OCI-LY1 (cell line): ENCODE measurements at regions not wholly inside any gene's neighbourhood (a gene's known extent, or its start where the extent isn't known, plus 50 kb on each side); places are given as distances from the start of the nearest gene placed in this dataset.

Source experiments
- H2AFZ ChIP-seq: fragments of 200-600 bp; sonication (generic), shearing (Covaris generic); 2 replicates; pipeline ENCODE4 v1.6.0; 2014; ENCODE audit warnings: antibody characterized with exemption, mild to moderate bottlenecking, low read length
- H3F3A ChIP-seq: fragments of 200-600 bp; sonication (generic), shearing (Covaris generic); 2 replicates; pipeline ENCODE4 v1.6.0; 2014; ENCODE audit warnings: mild to moderate bottlenecking, antibody characterized with exemption, low read length, moderate library complexity; ENCODE audit not compliant: insufficient read depth
- H3K27ac ChIP-seq: fragments of 200-600 bp; sonication (generic); 2 replicates; pipeline ENCODE4 v1.5.1; 2014; ENCODE audit warnings: low read length, mixed run types, mild to moderate bottlenecking, low read depth; ENCODE audit not compliant: poor library complexity, severe bottlenecking
- H3K27me3 ChIP-seq: fragments of 200-600 bp; sonication (generic); 2 replicates; pipeline ENCODE4 v1.6.0; 2014; ENCODE audit warnings: antibody characterized with exemption, mild to moderate bottlenecking, low read length, moderate library complexity; ENCODE audit not compliant: insufficient read depth
- H3K36me3 ChIP-seq: fragments of 200-600 bp; sonication (generic); 2 replicates; pipeline ENCODE4 v1.6.1; 2014; ENCODE audit warnings: mild to moderate bottlenecking, antibody characterized with exemption, low read length, moderate library complexity, mixed read lengths; ENCODE audit not compliant: insufficient read depth
- H3K4me1 ChIP-seq: fragments of 200-600 bp; sonication (generic); 2 replicates; pipeline ENCODE4 v1.5.1; 2014; ENCODE audit warnings: mild to moderate bottlenecking, low read length, moderate library complexity; ENCODE audit not compliant: insufficient read depth, severe bottlenecking
- H3K4me2 ChIP-seq: fragments of 200-600 bp; sonication (generic), shearing (Covaris generic); 2 replicates; pipeline ENCODE4 v1.6.1; 2014; ENCODE audit warnings: low read length
- H3K4me3 ChIP-seq: fragments of 200-600 bp; sonication (generic); 2 replicates; pipeline ENCODE4 v1.5.1; 2014; ENCODE audit warnings: low read length, low read depth, mild to moderate bottlenecking, mixed read lengths; ENCODE audit not compliant: poor library complexity, severe bottlenecking
- H3K79me2 ChIP-seq: fragments of 200-600 bp; shearing (Covaris generic); 2 replicates; pipeline ENCODE4 v1.6.1; 2016; ENCODE audit warnings: mixed run types, low read length, mixed read lengths; ENCODE audit not compliant: insufficient read depth
- H3K9ac ChIP-seq: fragments of 200-600 bp; sonication (generic), shearing (Covaris generic); 2 replicates; pipeline ENCODE4 v1.6.1; 2014; ENCODE audit warnings: mild to moderate bottlenecking, low read length, mixed read lengths
- H3K9me2 ChIP-seq: fragments of 200-600 bp; sonication (generic), shearing (Covaris generic); 2 replicates; pipeline ENCODE4 v1.6.1; 2014; ENCODE audit warnings: low read depth, mild to moderate bottlenecking, low read length, mixed read lengths
- H3K9me3 ChIP-seq: fragments of 200-600 bp; shearing (Covaris generic); 2 replicates; pipeline ENCODE4 v1.6.1; 2014; ENCODE audit warnings: low read length, mixed read lengths
- H4K20me1 ChIP-seq: fragments of 200-600 bp; sonication (generic), shearing (Covaris generic); 2 replicates; pipeline ENCODE4 v1.6.0; 2016; ENCODE audit warnings: mild to moderate bottlenecking, low read length; ENCODE audit not compliant: insufficient read depth
- EZH2 ChIP-seq: fragments of 200-600 bp; sonication (generic), shearing (Covaris generic); IDR thresholded peaks from 2 replicates; pipeline ENCODE4 v1.8.0; 2017; ENCODE audit warnings: borderline replicate concordance, mixed run types, mild to moderate bottlenecking, antibody characterized with exemption, low read length, moderate library complexity, mixed read lengths
- TF ChIP-seq, protein P1 (sequence below): fragments of 200-600 bp; sonication (generic), shearing (Covaris generic); IDR thresholded peaks from 2 replicates; pipeline ENCODE4 v1.5.1; 2017; ENCODE audit warnings: mild to moderate bottlenecking, antibody characterized with exemption, low read length, moderate library complexity, mixed read lengths

DNA sequence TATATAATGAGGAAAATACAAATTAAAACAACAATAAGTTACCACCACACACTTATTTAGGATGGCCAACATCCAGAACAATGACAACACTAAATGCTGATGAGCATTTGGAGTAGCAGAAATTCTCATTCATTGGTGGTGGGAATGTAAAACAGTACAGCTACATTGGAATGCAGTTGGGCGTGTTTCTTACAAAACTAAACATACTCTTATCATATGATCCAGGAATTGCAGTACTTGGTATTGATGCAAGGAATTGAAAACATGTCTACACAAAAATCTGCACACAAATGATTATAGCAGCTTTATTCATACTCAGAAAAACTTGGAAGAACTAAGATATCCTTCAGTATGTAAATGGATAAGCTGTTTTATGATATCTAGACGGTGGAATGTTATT, 594.2 kb downstream of the ZBBX start:
- Histone ChIP-seq H3K9me2 (no peaks in the 10 kb centered on the region), H4K20me1 (no peaks in the 10 kb centered on the region), H3K4me2 (no peak overlapping the region), H3K4me1 (no peaks in the 10 kb centered on the region), H2AFZ (no peak overlapping the region), H3F3A (no peaks in the 10 kb centered on the region), H3K9ac (no peak overlapping the region), H3K9me3 (no peaks in the 10 kb centered on the region), H3K27ac (no peak overlapping the region), H3K27me3 (no peaks in the 10 kb centered on the region), H3K4me3 (no peak overlapping the region), H3K36me3 (no peaks in the 10 kb centered on the region), H3K79me2 (no peaks in the 10 kb centered on the region)
- TF ChIP-seq, protein P1, sequence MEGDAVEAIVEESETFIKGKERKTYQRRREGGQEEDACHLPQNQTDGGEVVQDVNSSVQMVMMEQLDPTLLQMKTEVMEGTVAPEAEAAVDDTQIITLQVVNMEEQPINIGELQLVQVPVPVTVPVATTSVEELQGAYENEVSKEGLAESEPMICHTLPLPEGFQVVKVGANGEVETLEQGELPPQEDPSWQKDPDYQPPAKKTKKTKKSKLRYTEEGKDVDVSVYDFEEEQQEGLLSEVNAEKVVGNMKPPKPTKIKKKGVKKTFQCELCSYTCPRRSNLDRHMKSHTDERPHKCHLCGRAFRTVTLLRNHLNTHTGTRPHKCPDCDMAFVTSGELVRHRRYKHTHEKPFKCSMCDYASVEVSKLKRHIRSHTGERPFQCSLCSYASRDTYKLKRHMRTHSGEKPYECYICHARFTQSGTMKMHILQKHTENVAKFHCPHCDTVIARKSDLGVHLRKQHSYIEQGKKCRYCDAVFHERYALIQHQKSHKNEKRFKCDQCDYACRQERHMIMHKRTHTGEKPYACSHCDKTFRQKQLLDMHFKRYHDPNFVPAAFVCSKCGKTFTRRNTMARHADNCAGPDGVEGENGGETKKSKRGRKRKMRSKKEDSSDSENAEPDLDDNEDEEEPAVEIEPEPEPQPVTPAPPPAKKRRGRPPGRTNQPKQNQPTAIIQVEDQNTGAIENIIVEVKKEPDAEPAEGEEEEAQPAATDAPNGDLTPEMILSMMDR, result no peak
- TF ChIP-seq EZH2, result no peak

DNA sequence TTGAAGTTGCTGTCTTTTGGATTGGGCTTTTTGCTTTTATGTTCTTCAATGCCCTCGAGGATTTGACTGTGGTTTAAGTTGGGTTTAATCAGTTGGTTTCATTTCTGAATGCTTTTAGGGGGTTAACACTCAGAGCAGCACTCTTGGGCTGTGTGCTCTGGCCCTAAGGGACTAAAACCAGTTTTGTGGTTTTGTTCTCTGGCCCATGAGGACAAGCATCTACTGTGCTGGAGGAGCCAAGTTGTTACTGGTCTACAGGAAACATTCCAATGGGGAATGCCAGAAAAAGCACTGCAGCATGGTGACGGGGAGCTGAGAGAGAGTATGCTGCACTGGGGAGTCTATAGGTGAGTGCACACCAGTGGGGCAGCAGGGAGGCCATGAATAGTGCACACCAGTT, 596.9 kb downstream of the ZBBX start:
- Histone ChIP-seq H3K4me1 (no peaks in the 10 kb centered on the region), H3K9ac (no peak overlapping the region), H3K27ac (no peak overlapping the region), H3K36me3 (no peaks in the 10 kb centered on the region), H3F3A (no peaks in the 10 kb centered on the region), H4K20me1 (no peaks in the 10 kb centered on the region), H3K4me2 (no peak overlapping the region), H2AFZ (no peak overlapping the region), H3K27me3 (no peaks in the 10 kb centered on the region), H3K9me2 (no peaks in the 10 kb centered on the region), H3K9me3 (no peaks in the 10 kb centered on the region), H3K4me3 (no peak overlapping the region), H3K79me2 (no peaks in the 10 kb centered on the region)
- TF ChIP-seq, protein P1, result no peak
- TF ChIP-seq EZH2, result no peak

DNA sequence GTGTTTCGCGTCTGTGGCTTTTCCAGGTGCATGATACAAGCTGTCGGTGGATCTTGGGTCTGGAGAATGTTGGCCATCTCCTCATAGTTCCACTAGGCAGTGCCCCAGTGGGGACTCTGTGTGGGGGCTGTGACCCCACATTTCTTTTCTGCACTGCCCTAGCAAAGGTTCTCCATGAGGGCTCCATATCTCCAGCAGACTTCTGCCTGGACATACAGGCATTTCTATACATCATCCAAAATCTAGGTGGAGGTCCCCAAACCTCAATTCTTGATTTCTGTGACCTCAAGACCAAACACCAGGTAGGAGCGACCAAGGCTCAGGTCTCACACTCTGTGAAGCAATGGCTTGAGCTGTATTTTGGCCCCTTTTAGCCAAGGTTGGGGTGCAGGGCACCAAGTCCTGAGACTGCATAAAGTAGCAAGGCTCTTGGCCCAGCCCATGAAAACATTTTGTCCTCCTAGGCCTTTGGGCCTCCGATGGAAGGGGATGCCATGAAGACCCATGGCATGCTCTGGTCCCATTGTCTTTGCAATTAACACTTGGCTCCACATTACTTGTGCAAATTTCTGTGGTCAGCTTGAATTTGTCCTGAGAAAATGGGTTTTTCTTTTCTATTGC, 615.3 kb downstream of the ZBBX start:
- TF ChIP-seq, protein P1, result no peak
- no peak for TF ChIP-seq EZH2
- Histone ChIP-seq H3K4me3 (no peak overlapping the region), H3K79me2 (no peaks in the 10 kb centered on the region), H4K20me1 (no peaks in the 10 kb centered on the region), H3K27ac (no peak overlapping the region), H2AFZ (no peak overlapping the region), H3K36me3 (no peaks in the 10 kb centered on the region), H3F3A (no peaks in the 10 kb centered on the region), H3K9me2 (no peaks in the 10 kb centered on the region), H3K4me2 (no peak overlapping the region), H3K9ac (no peak overlapping the region), H3K4me1 (no peaks in the 10 kb centered on the region), H3K27me3 (no peaks in the 10 kb centered on the region), H3K9me3 (peaks cover 7% of the 10 kb centered on the region)
